GM21423 (cell line): ENCODE measurements at regions not wholly inside any gene's neighbourhood (a gene's known extent, or its start where the extent isn't known, plus 50 kb on each side); places are given as distances from the start of the nearest gene placed in this dataset.
"Not testable (repeated sequence)": the region's sequence is repeated elsewhere in the genome, so short reads cannot be mapped to it uniquely, and the experiment has no call there.

Source experiments
- ATAC-seq: cut with Tn5 transposase; IDR thresholded peaks from one replicate; pipeline ENCODE4 v1.9.1; 2021; ENCODE audit warnings: mild to moderate bottlenecking, moderate library complexity; ENCODE audit not compliant: unreplicated experiment

GRCh38 chr6:105884011-105884410 lies 202.1 kb upstream of the PRDM1 start:
- no peak for ATAC-seq

GRCh38 chr6:105882828-105883227 lies 203.3 kb upstream of the PRDM1 start:
- no peak for ATAC-seq

- ATAC-seq = no peak
Measured at GRCh38 chr6:105882121-105882803, 203.9 kb upstream of the PRDM1 start.

GRCh38 chr6:105881608-105882007 lies 204.5 kb upstream of the PRDM1 start:
- no peak for ATAC-seq

GRCh38 chr6:105880030-105880492 lies 206.1 kb upstream of the PRDM1 start:
- ATAC-seq = no peak

GRCh38 chr6:105879146-105879545 lies 207.0 kb upstream of the PRDM1 start:
- ATAC-seq = no peak

GRCh38 chr6:105875974-105876640 lies 210.0 kb upstream of the PRDM1 start:
- no peak for ATAC-seq

- ATAC-seq = no peak
Measured at GRCh38 chr6:105874835-105875626, 211.1 kb upstream of the PRDM1 start.

- ATAC-seq = no peak
Measured at GRCh38 chr6:105873799-105874198, 212.3 kb upstream of the PRDM1 start.

- no peak for ATAC-seq
Measured at GRCh38 chr6:105873211-105873704, 212.9 kb upstream of the PRDM1 start.

GRCh38 chr6:105872249-105872648 lies 213.9 kb upstream of the PRDM1 start:
- ATAC-seq = no peak

- ATAC-seq = no peak
Measured at GRCh38 chr6:105871542-105871941, 214.6 kb upstream of the PRDM1 start.

- ATAC-seq = no peak
Measured at GRCh38 chr6:105869835-105870440, 216.2 kb upstream of the PRDM1 start.

- ATAC-seq = no peak
Measured at GRCh38 chr6:105868823-105869460, 217.2 kb upstream of the PRDM1 start.

GRCh38 chr6:105867821-105868220 lies 218.3 kb upstream of the PRDM1 start:
- ATAC-seq = no peak

- ATAC-seq = no peak
Measured at GRCh38 chr6:105867277-105867676, 218.9 kb upstream of the PRDM1 start.

GRCh38 chr6:105862936-105863607 lies 223.1 kb upstream of the PRDM1 start:
- no peak for ATAC-seq

GRCh38 chr6:105860927-105861326 lies 225.2 kb upstream of the PRDM1 start:
- not testable (repeated sequence) for ATAC-seq

- ATAC-seq = no peak
Measured at GRCh38 chr6:105859457-105859856, 226.7 kb upstream of the PRDM1 start.

- not testable (repeated sequence) for ATAC-seq
Measured at GRCh38 chr6:105858639-105859038, 227.5 kb upstream of the PRDM1 start.
